PC-3 (cell line): ENCODE measurements at regions not wholly inside any gene's neighbourhood (a gene's known extent, or its start where the extent isn't known, plus 50 kb on each side); places are given as distances from the start of the nearest gene placed in this dataset.

ENCODE experiments used
- ATAC-seq: fragments of 200-7000 bp; cut with Tn5 transposase; 2 replicates; pipeline ENCODE4 v1.9.1; 2020; ENCODE audit warnings: mild to moderate bottlenecking, moderate library complexity
- BruUV-seq: library from RNA; stranded (reverse); fragments of 400-500 nt; replicated peaks from 2 replicates; lab custom pipeline; 2021; lab: Mats Ljungman, UMichigan
- CTCF ChIA-PET: fragments of 300-600 bp; sonication (Branson Sonifier 250); formaldehyde crosslinking; loops from one replicate; lab custom pipeline; 2022; ENCODE audit warnings: antibody characterized with exemption; lab: Charles Lee
- POLR2A ChIA-PET: fragments of 300-600 bp; sonication (Branson Sonifier 250); formaldehyde crosslinking; loops from one replicate; lab custom pipeline; 2022; ENCODE audit warnings: antibody characterized with exemption; ENCODE audit not compliant: unreplicated experiment; lab: Charles Lee
- DNase-seq: peaks from one replicate; pipeline ENCODE4 v3.0.0-alpha.2; 2015
- H2AFZ ChIP-seq: fragments of 300-600 bp; sonication (generic); 2 replicates; pipeline ENCODE4 v1.6.0; 2016; ENCODE audit warnings: antibody characterized with exemption, low read length
- H3F3A ChIP-seq: fragments of 300-600 bp; sonication (generic); one replicate; pipeline ENCODE4 v1.6.0; 2017; ENCODE audit warnings: antibody characterized with exemption, low read length, control low read depth, mild to moderate bottlenecking; ENCODE audit not compliant: unreplicated experiment
- H3K27ac ChIP-seq: fragments of 300-600 bp; sonication (generic); 2 replicates; pipeline ENCODE4 v1.5.1; 2016; ENCODE audit warnings: mild to moderate bottlenecking, low read length
- H3K27me3 ChIP-seq: fragments of 300-600 bp; sonication (generic); 2 replicates; pipeline ENCODE4 v1.6.1; 2016; ENCODE audit warnings: low read length, mixed read lengths
- H3K36me3 ChIP-seq: fragments of 300-600 bp; sonication (generic); 2 replicates; pipeline ENCODE4 v1.6.1; 2016; ENCODE audit warnings: low read depth, mixed run types, low read length, mixed read lengths
- H3K4me1 ChIP-seq: fragments of 300-600 bp; sonication (generic); 2 replicates; pipeline ENCODE4 v1.5.1; 2016; ENCODE audit warnings: low read length; ENCODE audit not compliant: insufficient read depth
- H3K4me2 ChIP-seq: fragments of 300-600 bp; sonication (generic); 2 replicates; pipeline ENCODE4 v1.6.0; 2016; ENCODE audit warnings: low read length
- H3K4me3 ChIP-seq: fragments of 300-600 bp; sonication (generic); 2 replicates; pipeline ENCODE4 v1.5.1; 2016; ENCODE audit warnings: mild to moderate bottlenecking, low read length, mixed read lengths
- H3K79me2 ChIP-seq: fragments of 300-600 bp; sonication (generic); 2 replicates; pipeline ENCODE4 v1.6.1; 2017; ENCODE audit warnings: low read length, mixed read lengths
- H3K9ac ChIP-seq: fragments of 300-600 bp; sonication (generic); 2 replicates; pipeline ENCODE4 v1.6.0; 2016; ENCODE audit warnings: mild to moderate bottlenecking, low read length
- H3K9me2 ChIP-seq: fragments of 300-600 bp; sonication (generic); replicated peaks from 2 replicates; pipeline ENCODE4 v1.6.1; 2016; ENCODE audit warnings: mixed run types, low read length, mixed read lengths
- H3K9me3 ChIP-seq: fragments of 300-600 bp; sonication (generic); 2 replicates; pipeline ENCODE4 v1.6.1; 2016; ENCODE audit warnings: low read length, mixed read lengths
- H4K20me1 ChIP-seq: fragments of 300-600 bp; sonication (generic); 2 replicates; pipeline ENCODE4 v1.6.1; 2016; ENCODE audit warnings: low read length, mixed read lengths
- EZH2 ChIP-seq: fragments of 300-600 bp; sonication (generic); IDR thresholded peaks from one replicate; pipeline ENCODE4 v1.6.1; 2017; ENCODE audit warnings: antibody characterized with exemption, mild to moderate bottlenecking, low read length; ENCODE audit not compliant: unreplicated experiment
- EZH2phosphoT487 ChIP-seq: fragments of 300-600 bp; sonication (generic); IDR thresholded peaks from 2 replicates; pipeline ENCODE4 v1.6.1; 2018; ENCODE audit warnings: mild to moderate bottlenecking, antibody characterized with exemption, low read length, borderline replicate concordance
- intact Hi-C: fragments of 100-400 bp; cut with micrococcal nuclease; formaldehyde crosslinking; loops from 2 replicates; pipeline ENCODE4 v1.9.0; 2023
- TF ChIP-seq, protein P1 (sequence below): fragments of 300-600 bp; sonication (generic); conservative IDR thresholded peaks from 2 replicates; pipeline ENCODE4 v1.5.1; 2017; ENCODE audit warnings: antibody characterized with exemption, low read depth, mild to moderate bottlenecking, low read length

DNA sequence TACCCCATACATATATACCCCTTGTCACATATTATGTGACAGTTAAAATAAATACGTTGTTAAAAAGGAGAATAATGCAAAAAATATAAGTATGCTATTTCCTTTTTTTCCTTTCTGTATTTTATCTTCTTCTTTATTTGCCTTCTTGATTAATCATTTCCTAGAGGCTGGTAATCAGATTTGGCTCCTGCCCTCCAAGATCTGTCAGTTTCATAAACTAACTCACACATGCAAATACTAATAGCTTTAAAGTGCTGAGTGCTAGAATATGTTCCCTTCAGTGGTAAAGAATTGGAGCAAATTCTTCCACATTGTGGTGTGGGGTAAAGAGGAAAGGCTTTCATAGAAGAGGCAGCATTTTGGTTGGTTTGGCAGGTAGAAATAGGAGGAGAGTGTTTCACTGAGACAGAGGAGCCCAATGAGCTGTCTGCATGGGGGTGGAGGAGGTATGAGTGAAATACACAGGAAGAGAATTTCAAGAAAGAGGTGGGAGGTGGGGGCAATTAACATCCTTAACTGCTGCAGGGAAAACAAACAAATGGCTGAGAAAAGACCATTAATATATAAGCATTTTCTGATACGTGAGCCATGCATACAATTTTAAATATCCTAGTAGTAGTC lies 523.9 kb downstream of the BMP2 start:
- intact Hi-C loops, result no loop called here
- Histone ChIP-seq H3K4me1 (no peaks in the 10 kb centered on the region), H3K27ac (no peak overlapping the region), H3K9me3 (no peaks in the 10 kb centered on the region), H3K36me3 (no peaks in the 10 kb centered on the region), H3K4me3 (no peak overlapping the region), H3K27me3 (peaks cover 83% of the 10 kb centered on the region), H3K79me2 (no peaks in the 10 kb centered on the region), H3F3A (no peaks in the 10 kb centered on the region), H3K9ac (no peak overlapping the region), H3K9me2 (no peaks in the 10 kb centered on the region), H4K20me1 (no peaks in the 10 kb centered on the region), H2AFZ (no peak overlapping the region), H3K4me2 (no peak overlapping the region)
- no peak for DNase-seq
- TF ChIP-seq EZH2 (no peak), EZH2phosphoT487 (no peak)
- TF ChIP-seq, protein P1, sequence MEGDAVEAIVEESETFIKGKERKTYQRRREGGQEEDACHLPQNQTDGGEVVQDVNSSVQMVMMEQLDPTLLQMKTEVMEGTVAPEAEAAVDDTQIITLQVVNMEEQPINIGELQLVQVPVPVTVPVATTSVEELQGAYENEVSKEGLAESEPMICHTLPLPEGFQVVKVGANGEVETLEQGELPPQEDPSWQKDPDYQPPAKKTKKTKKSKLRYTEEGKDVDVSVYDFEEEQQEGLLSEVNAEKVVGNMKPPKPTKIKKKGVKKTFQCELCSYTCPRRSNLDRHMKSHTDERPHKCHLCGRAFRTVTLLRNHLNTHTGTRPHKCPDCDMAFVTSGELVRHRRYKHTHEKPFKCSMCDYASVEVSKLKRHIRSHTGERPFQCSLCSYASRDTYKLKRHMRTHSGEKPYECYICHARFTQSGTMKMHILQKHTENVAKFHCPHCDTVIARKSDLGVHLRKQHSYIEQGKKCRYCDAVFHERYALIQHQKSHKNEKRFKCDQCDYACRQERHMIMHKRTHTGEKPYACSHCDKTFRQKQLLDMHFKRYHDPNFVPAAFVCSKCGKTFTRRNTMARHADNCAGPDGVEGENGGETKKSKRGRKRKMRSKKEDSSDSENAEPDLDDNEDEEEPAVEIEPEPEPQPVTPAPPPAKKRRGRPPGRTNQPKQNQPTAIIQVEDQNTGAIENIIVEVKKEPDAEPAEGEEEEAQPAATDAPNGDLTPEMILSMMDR, result no peak
- BruUV-seq, result no TSS peak
- ChIA-PET CTCF (no interaction called here), POLR2A (no interaction called here)
- no peak for ATAC-seq

DNA sequence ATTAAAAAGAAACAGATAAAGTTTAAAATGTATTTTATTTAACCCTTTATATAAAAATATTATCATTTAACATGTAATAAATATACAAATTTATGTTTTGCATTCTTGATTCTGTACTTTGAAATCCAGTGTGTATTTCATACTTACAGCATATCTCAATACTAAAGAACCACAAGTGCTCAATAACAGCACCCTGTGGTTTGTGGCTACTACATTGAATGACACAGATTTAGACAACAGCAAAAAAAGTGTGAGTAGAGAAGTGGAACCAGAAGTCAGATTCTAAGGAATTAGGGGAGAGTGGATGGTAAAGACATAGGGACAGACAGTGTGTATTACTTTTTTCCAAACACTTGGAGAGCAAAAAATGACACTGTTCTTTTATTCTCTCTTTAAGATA lies 524.5 kb downstream of the BMP2 start:
- Histone ChIP-seq H3K36me3 (no peaks in the 10 kb centered on the region), H4K20me1 (no peaks in the 10 kb centered on the region), H3K9me3 (no peaks in the 10 kb centered on the region), H3K9ac (no peak overlapping the region), H3K79me2 (no peaks in the 10 kb centered on the region), H3F3A (no peaks in the 10 kb centered on the region), H3K4me3 (no peak overlapping the region), H3K4me1 (no peaks in the 10 kb centered on the region), H3K27ac (no peak overlapping the region), H3K9me2 (no peaks in the 10 kb centered on the region), H2AFZ (no peak overlapping the region), H3K4me2 (no peak overlapping the region), H3K27me3 (peaks cover 83% of the 10 kb centered on the region)
- POLR2A ChIA-PET, result no interaction called here
- no peak for TF ChIP-seq EZH2
- TF ChIP-seq EZH2phosphoT487, result no peak
- TF ChIP-seq, protein P1, result no peak
- intact Hi-C loops, result no loop called here
- no peak for DNase-seq
- CTCF ChIA-PET, result no interaction called here
- no TSS peak for BruUV-seq
- ATAC-seq, result no peak

DNA sequence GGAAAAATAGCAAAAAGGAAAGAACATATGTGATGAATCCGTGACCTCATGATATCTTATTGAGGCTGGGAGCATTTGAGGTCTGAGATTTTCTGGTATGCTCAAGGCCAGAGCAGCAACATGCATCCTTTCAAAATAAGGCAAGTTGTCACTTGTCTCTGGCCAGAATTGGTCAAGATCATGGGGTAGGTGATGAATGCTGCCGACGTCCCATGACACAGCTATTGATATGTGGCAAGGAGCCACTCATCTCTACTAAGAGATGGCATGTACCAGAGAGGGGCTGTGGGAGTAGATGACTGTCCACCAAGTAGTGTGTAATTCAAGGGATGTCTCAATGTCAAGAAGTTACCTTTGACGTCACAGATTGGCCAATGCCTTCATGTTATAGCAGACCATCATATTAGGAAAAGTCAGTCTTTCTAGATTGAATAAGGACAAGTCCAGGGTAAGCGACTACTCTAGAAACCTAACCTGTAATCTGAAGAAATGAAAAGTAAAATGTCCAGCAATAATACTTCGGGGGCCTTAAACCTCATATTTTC lies 527.4 kb downstream of the BMP2 start:
- no peaks in the 10 kb centered on the region for H3K9me2 ChIP-seq
- no peak overlapping the region for H3K4me3 ChIP-seq
- no peak overlapping the region for H3K27ac ChIP-seq
- no peaks in the 10 kb centered on the region for H4K20me1 ChIP-seq
- H3K9me3 ChIP-seq, result no peaks in the 10 kb centered on the region
- no peaks in the 10 kb centered on the region for H3K36me3 ChIP-seq
- H2AFZ ChIP-seq, result no peak overlapping the region
- ChIA-PET POLR2A (no interaction called here), CTCF (no interaction called here)
- H3F3A ChIP-seq, result no peaks in the 10 kb centered on the region
- H3K27me3 ChIP-seq, result peaks cover 73% of the 10 kb centered on the region
- TF ChIP-seq, protein P1, result no peak
- TF ChIP-seq EZH2 (no peak), EZH2phosphoT487 (no peak)
- intact Hi-C loops, result no loop called here
- H3K4me2 ChIP-seq, result no peak overlapping the region
- ATAC-seq (no peak), DNase-seq (no peak)
- H3K9ac ChIP-seq, result no peak overlapping the region
- no TSS peak for BruUV-seq
- H3K79me2 ChIP-seq, result no peaks in the 10 kb centered on the region
- H3K4me1 ChIP-seq, result no peaks in the 10 kb centered on the region
